ENCODE measurements at regions not wholly inside any gene's neighbourhood (a gene's known extent, or its start where the extent isn't known, plus 50 kb on each side); places are given as distances from the start of the nearest gene placed in this dataset.

- no peak for TF ChIP-seq MAX (IDR thresholded peaks at IDR 0.05)
- TF ChIP-seq JUND (IDR thresholded peaks at IDR 0.05): no peak
- no peak for TF ChIP-seq CTCF (IDR thresholded peaks at IDR 0.05; ENCODE audit: low read depth, low read length, missing input control)
- TF ChIP-seq YY1 (IDR thresholded peaks at IDR 0.05): no peak
- TF ChIP-seq ZBTB33 (IDR thresholded peaks at IDR 0.05): no peak
- TF ChIP-seq GABPA (IDR thresholded peaks at IDR 0.05 in 1 of 2, conservative IDR thresholded peaks at IDR 0.05 in 1 of 2): no peak
- TF ChIP-seq EGR1 (IDR thresholded peaks at IDR 0.05; ENCODE audit: low read depth in 2 of 2): no peak
- no peak for TF ChIP-seq NR2F2 (IDR thresholded peaks at IDR 0.05)
- TF ChIP-seq SP1 (IDR thresholded peaks at IDR 0.05): no peak
- no peak for TF ChIP-seq TAF1 (conservative IDR thresholded peaks at IDR 0.05)
- TF ChIP-seq REST (IDR thresholded peaks at IDR 0.05): no peak
- no peak for TF ChIP-seq RAD21 (IDR thresholded peaks at IDR 0.05)
- no peak for TF ChIP-seq FOXA1 (IDR thresholded peaks at IDR 0.05)
Observed at GRCh38 chr11:30762188-30762587, 176.0 kb upstream of the MPPED2 start.

Data from liver (tissue), 3 donors.